ENCODE measurements at regions not wholly inside any gene's neighbourhood (a gene's known extent, or its start where the extent isn't known, plus 50 kb on each side); places are given as distances from the start of the nearest gene placed in this dataset.

DNA sequence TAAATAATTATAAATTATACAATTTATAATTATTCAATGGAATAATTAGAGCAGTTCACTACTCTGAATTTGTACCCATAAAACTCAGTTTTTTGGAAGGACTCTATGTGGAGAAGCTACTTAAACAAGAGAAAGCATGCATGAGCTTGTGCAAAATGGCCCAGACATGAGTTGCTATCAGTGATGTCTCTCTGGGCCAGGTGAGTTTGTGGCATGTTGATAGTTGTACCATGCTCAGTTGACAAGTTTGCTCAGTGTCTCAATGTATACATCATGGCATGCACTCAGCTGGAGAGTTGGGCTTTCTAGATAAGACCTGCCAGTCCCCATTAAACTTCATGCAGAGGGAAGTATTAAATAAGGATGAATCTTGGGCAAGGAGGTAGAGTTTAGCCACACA lies 153.8 kb upstream of the TACR1 start:
- in situ Hi-C loops (cut with MboI) = no loop called here
- ATAC-seq (no peak), DNase-seq (ENCODE audit: low read depth, low spot score) (no peak)

More for the DNA sequence above, 153.8 kb upstream of the TACR1 start:
- RAD21 ChIA-PET (ENCODE audit: unreplicated experiment) = no interaction called here
- no peak for FAIRE-seq
- CTCF ChIA-PET = interaction anchor here (0.6 to 1.7 kb wide), 2 partner anchors 15 to 52 kb away, joined by 3 to 5 read pairs; no protein-coding TSS in a partner anchor
- Histone ChIP-seq H3K36me3 (ENCODE audit: control insufficient read depth in 2 of 2, insufficient read depth in 2 of 2, low read length in 1 of 2) (no peaks in the 10 kb centered on the region; a peak in 1 of 4 replicates), H2AFZ (ENCODE audit: control insufficient read depth, low read depth, low read length) (no peak overlapping the region), H3K4me2 (ENCODE audit: control insufficient read depth, insufficient read depth) (no peak overlapping the region), H4K20me1 (ENCODE audit: control insufficient read depth, insufficient read depth) (no peaks in the 10 kb centered on the region), H3K4me1 (ENCODE audit: control insufficient read depth, insufficient read depth, low read length) (no peaks in the 10 kb centered on the region), H3K9ac (ENCODE audit: control insufficient read depth, insufficient read depth, low read length) (no peak overlapping the region), H3K4me3 (no peak overlapping the region), H3K27me3 (replicated peaks in 1 of 2; ENCODE audit: control insufficient read depth in 2 of 2, insufficient read depth in 2 of 2, low read length in 1 of 2) (no peaks in the 10 kb centered on the region), H3K27ac (ENCODE audit: control insufficient read depth, insufficient read depth) (no peak overlapping the region), H3K79me2 (ENCODE audit: control insufficient read depth, insufficient read depth, low read length) (no peaks in the 10 kb centered on the region), H3K9me3 (replicated peaks; ENCODE audit: control insufficient read depth, insufficient read depth, low read length) (peaks cover 5% of the 10 kb centered on the region; the same call in 2 of the 3 replicates)
- TF ChIP-seq, protein P1, sequence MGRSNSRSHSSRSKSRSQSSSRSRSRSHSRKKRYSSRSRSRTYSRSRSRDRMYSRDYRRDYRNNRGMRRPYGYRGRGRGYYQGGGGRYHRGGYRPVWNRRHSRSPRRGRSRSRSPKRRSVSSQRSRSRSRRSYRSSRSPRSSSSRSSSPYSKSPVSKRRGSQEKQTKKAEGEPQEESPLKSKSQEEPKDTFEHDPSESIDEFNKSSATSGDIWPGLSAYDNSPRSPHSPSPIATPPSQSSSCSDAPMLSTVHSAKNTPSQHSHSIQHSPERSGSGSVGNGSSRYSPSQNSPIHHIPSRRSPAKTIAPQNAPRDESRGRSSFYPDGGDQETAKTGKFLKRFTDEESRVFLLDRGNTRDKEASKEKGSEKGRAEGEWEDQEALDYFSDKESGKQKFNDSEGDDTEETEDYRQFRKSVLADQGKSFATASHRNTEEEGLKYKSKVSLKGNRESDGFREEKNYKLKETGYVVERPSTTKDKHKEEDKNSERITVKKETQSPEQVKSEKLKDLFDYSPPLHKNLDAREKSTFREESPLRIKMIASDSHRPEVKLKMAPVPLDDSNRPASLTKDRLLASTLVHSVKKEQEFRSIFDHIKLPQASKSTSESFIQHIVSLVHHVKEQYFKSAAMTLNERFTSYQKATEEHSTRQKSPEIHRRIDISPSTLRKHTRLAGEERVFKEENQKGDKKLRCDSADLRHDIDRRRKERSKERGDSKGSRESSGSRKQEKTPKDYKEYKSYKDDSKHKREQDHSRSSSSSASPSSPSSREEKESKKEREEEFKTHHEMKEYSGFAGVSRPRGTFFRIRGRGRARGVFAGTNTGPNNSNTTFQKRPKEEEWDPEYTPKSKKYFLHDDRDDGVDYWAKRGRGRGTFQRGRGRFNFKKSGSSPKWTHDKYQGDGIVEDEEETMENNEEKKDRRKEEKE (IDR thresholded peaks at IDR 0.05) = no peak
- TF ChIP-seq NFIC (IDR thresholded peaks at IDR 0.05; ENCODE audit: low read depth, low read length) (no peak), TCF3 (IDR thresholded peaks at IDR 0.05; ENCODE audit: borderline replicate concordance, insufficient read depth, low read depth, low read length) (no peak), IRF4 (IDR thresholded peaks at IDR 0.05; ENCODE audit: low read depth, low read length) (no peak), SPI1 (IDR thresholded peaks at IDR 0.05; ENCODE audit: borderline replicate concordance, insufficient read depth, low read depth, low read length) (no peak), DPF2 (IDR thresholded peaks at IDR 0.05) (no peak), ZNF217 (IDR thresholded peaks at IDR 0.05) (no peak)
- TF ChIP-seq, protein P2, sequence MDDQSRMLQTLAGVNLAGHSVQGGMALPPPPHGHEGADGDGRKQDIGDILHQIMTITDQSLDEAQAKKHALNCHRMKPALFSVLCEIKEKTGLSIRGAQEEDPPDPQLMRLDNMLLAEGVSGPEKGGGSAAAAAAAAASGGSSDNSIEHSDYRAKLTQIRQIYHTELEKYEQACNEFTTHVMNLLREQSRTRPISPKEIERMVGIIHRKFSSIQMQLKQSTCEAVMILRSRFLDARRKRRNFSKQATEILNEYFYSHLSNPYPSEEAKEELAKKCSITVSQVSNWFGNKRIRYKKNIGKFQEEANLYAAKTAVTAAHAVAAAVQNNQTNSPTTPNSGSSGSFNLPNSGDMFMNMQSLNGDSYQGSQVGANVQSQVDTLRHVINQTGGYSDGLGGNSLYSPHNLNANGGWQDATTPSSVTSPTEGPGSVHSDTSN (IDR thresholded peaks at IDR 0.05; ENCODE audit: insufficient replicate concordance, low read depth, low read length) = no peak
- TF ChIP-seq, protein P3, sequence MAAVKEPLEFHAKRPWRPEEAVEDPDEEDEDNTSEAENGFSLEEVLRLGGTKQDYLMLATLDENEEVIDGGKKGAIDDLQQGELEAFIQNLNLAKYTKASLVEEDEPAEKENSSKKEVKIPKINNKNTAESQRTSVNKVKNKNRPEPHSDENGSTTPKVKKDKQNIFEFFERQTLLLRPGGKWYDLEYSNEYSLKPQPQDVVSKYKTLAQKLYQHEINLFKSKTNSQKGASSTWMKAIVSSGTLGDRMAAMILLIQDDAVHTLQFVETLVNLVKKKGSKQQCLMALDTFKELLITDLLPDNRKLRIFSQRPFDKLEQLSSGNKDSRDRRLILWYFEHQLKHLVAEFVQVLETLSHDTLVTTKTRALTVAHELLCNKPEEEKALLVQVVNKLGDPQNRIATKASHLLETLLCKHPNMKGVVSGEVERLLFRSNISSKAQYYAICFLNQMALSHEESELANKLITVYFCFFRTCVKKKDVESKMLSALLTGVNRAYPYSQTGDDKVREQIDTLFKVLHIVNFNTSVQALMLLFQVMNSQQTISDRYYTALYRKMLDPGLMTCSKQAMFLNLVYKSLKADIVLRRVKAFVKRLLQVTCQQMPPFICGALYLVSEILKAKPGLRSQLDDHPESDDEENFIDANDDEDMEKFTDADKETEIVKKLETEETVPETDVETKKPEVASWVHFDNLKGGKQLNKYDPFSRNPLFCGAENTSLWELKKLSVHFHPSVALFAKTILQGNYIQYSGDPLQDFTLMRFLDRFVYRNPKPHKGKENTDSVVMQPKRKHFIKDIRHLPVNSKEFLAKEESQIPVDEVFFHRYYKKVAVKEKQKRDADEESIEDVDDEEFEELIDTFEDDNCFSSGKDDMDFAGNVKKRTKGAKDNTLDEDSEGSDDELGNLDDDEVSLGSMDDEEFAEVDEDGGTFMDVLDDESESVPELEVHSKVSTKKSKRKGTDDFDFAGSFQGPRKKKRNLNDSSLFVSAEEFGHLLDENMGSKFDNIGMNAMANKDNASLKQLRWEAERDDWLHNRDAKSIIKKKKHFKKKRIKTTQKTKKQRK (IDR thresholded peaks at IDR 0.05; ENCODE audit: low read depth, low read length) = no peak
- BruUV-seq (replicated peaks) = no TSS peak
- intact Hi-C loops (cut with micrococcal nuclease; ENCODE audit: unreplicated experiment) = no loop called here
- POLR2A ChIA-PET = no interaction called here
- SMC1A ChIA-PET (ENCODE audit: uncharacterized antibody, unreplicated experiment) = interaction anchor here (1.4 kb wide), 1 partner anchor 9 kb away, joined by 6 read pairs; no protein-coding TSS in a partner anchor

All from GM12878 (cell line).